OCI-LY7 (cell line): ENCODE measurements at regions not wholly inside any gene's neighbourhood (a gene's known extent, or its start where the extent isn't known, plus 50 kb on each side); places are given as distances from the start of the nearest gene placed in this dataset.

Experiments used
- BruUV-seq: library from RNA; stranded (reverse); fragments of 400-500 nt; replicated peaks from 2 replicates; lab custom pipeline; 2021; lab: Mats Ljungman, UMichigan
- CTCF ChIA-PET: fragments of 300-600 bp; sonication (Branson Sonifier 250); formaldehyde crosslinking; loops from one replicate; lab custom pipeline; 2022; ENCODE audit warnings: antibody characterized with exemption; ENCODE audit not compliant: unreplicated experiment; lab: Charles Lee
- POLR2A ChIA-PET: fragments of 300-600 bp; sonication (Branson Sonifier 250); formaldehyde crosslinking; loops from one replicate; lab custom pipeline; 2022; ENCODE audit warnings: antibody characterized with exemption; lab: Charles Lee
- DNase-seq: peaks from one replicate; pipeline ENCODE4 v3.0.0-alpha.2; 2015; ENCODE audit warnings: low spot score
- H2AFZ ChIP-seq: fragments of 200-600 bp; sonication (generic), shearing (Covaris generic); 2 replicates; pipeline ENCODE4 v1.6.1; 2014; ENCODE audit warnings: mild to moderate bottlenecking, antibody characterized with exemption, low read length, moderate library complexity
- H3K27ac ChIP-seq: fragments of 200-600 bp; sonication (generic); 2 replicates; pipeline ENCODE4 v1.5.1; 2014; ENCODE audit warnings: mixed run types, low read depth, mild to moderate bottlenecking, moderate library complexity, low read length, inconsistent platforms; ENCODE audit not compliant: poor library complexity, severe bottlenecking
- H3K36me3 ChIP-seq: fragments of 200-600 bp; sonication (generic); 2 replicates; pipeline ENCODE4 v1.6.1; 2014; ENCODE audit warnings: mild to moderate bottlenecking, antibody characterized with exemption, low read length, moderate library complexity, mixed read lengths; ENCODE audit not compliant: insufficient read depth
- H3K4me1 ChIP-seq: fragments of 200-600 bp; sonication (generic); 2 replicates; pipeline ENCODE4 v1.5.1; 2014; ENCODE audit warnings: mild to moderate bottlenecking, low read length; ENCODE audit not compliant: insufficient read depth, poor library complexity, severe bottlenecking
- H3K4me2 ChIP-seq: fragments of 200-600 bp; sonication (generic); 2 replicates; pipeline ENCODE4 v1.6.1; 2014; ENCODE audit warnings: mild to moderate bottlenecking, low read length
- H3K4me3 ChIP-seq: fragments of 200-600 bp; sonication (generic); 2 replicates; pipeline ENCODE4 v1.5.1; 2014; ENCODE audit warnings: mild to moderate bottlenecking, low read depth, low read length; ENCODE audit not compliant: poor library complexity, severe bottlenecking
- H3K79me2 ChIP-seq: fragments of 200-600 bp; sonication (generic); 2 replicates; pipeline ENCODE4 v1.6.1; 2016; ENCODE audit warnings: low read depth, mild to moderate bottlenecking, low read length, moderate library complexity, mixed read lengths; ENCODE audit not compliant: insufficient read depth
- H3K9me2 ChIP-seq: fragments of 200-600 bp; sonication (generic); 2 replicates; pipeline ENCODE4 v1.6.1; 2016; ENCODE audit warnings: mild to moderate bottlenecking, low read length, mixed read lengths; ENCODE audit not compliant: insufficient read depth
- H3K9me3 ChIP-seq: fragments of 200-600 bp; sonication (generic); 2 replicates; pipeline ENCODE4 v1.6.1; 2014; ENCODE audit warnings: mild to moderate bottlenecking, mixed run types, low read length, mixed read lengths
- H4K20me1 ChIP-seq: fragments of 200-600 bp; sonication (generic); 2 replicates; pipeline ENCODE4 v1.6.1; 2014; ENCODE audit warnings: mild to moderate bottlenecking, antibody characterized with exemption, low read length, moderate library complexity, mixed read lengths; ENCODE audit not compliant: insufficient read depth
- CTCF ChIP-seq: fragments of 200-600 bp; sonication (generic); conservative IDR thresholded peaks from 2 replicates; pipeline ENCODE4 v1.5.1; 2014; ENCODE audit warnings: mild to moderate bottlenecking, antibody characterized with exemption, low read length, moderate library complexity, mixed read lengths
- EZH2phosphoT487 ChIP-seq: fragments of 200-600 bp; sonication (generic); IDR thresholded peaks from 2 replicates; pipeline ENCODE4 v1.6.1; 2018; ENCODE audit warnings: low read depth, borderline replicate concordance, mild to moderate bottlenecking, mixed run types, antibody characterized with exemption, low read length, moderate library complexity, mixed read lengths
- intact Hi-C: fragments of 100-400 bp; cut with micrococcal nuclease; formaldehyde crosslinking; loops from one replicate; pipeline ENCODE4 v1.10.0; 2022; ENCODE audit not compliant: unreplicated experiment

- intact Hi-C loops, result no loop called here
- H3K9me3 ChIP-seq, result no peaks in the 10 kb centered on the region
- no peaks in the 10 kb centered on the region for H3K36me3 ChIP-seq
Measured at GRCh38 chr1:58901008-58901407, 117.2 kb upstream of the JUN start.

GRCh38 chr1:58902830-58903513, 119.1 kb upstream of the JUN start:
- no peaks in the 10 kb centered on the region for H3K9me2 ChIP-seq
- BruUV-seq, result no TSS peak
- H3K4me2 ChIP-seq, result no peak overlapping the region
- H3K79me2 ChIP-seq, result no peaks in the 10 kb centered on the region
- no peak overlapping the region for H3K27ac ChIP-seq
- no peaks in the 10 kb centered on the region for H3K36me3 ChIP-seq
- no peak overlapping the region for H3K4me3 ChIP-seq
- intact Hi-C loops, result no loop called here
- no peak overlapping the region for H2AFZ ChIP-seq
- no peak for TF ChIP-seq EZH2phosphoT487
- no peak for TF ChIP-seq CTCF
- ChIA-PET CTCF (interaction anchor here (0.5 kb wide), 1 partner anchor 19 kb away, joined by 4 read pairs; no protein-coding TSS in a partner anchor), POLR2A (interaction anchor here (0.5 kb wide), 1 partner anchor 246 kb away, joined by 3 read pairs; no protein-coding TSS in a partner anchor)
- no peak for DNase-seq
- no peaks in the 10 kb centered on the region for H3K9me3 ChIP-seq
- no peaks in the 10 kb centered on the region for H4K20me1 ChIP-seq
- H3K4me1 ChIP-seq, result no peaks in the 10 kb centered on the region

More at GRCh38 chr1:58901008-58901407, 117.2 kb upstream of the JUN start:
- no peaks in the 10 kb centered on the region for H4K20me1 ChIP-seq
- no peak overlapping the region for H3K4me2 ChIP-seq
- TF ChIP-seq EZH2phosphoT487, result no peak
- no peak for TF ChIP-seq CTCF
- no peak overlapping the region for H2AFZ ChIP-seq
- H3K9me2 ChIP-seq, result no peaks in the 10 kb centered on the region
- ChIA-PET POLR2A (interaction anchor here (0.6 to 1.1 kb wide), 2 partner anchors 11 to 454 kb away, joined by 3 read pairs; no protein-coding TSS in a partner anchor), CTCF (no interaction called here)
- no TSS peak for BruUV-seq
- H3K4me1 ChIP-seq, result no peaks in the 10 kb centered on the region
- H3K27ac ChIP-seq, result no peak overlapping the region
- no peak overlapping the region for H3K4me3 ChIP-seq
- DNase-seq, result no peak
- no peaks in the 10 kb centered on the region for H3K79me2 ChIP-seq
